ENCODE measurements at regions not wholly inside any gene's neighbourhood (a gene's known extent, or its start where the extent isn't known, plus 50 kb on each side); places are given as distances from the start of the nearest gene placed in this dataset.

DNA sequence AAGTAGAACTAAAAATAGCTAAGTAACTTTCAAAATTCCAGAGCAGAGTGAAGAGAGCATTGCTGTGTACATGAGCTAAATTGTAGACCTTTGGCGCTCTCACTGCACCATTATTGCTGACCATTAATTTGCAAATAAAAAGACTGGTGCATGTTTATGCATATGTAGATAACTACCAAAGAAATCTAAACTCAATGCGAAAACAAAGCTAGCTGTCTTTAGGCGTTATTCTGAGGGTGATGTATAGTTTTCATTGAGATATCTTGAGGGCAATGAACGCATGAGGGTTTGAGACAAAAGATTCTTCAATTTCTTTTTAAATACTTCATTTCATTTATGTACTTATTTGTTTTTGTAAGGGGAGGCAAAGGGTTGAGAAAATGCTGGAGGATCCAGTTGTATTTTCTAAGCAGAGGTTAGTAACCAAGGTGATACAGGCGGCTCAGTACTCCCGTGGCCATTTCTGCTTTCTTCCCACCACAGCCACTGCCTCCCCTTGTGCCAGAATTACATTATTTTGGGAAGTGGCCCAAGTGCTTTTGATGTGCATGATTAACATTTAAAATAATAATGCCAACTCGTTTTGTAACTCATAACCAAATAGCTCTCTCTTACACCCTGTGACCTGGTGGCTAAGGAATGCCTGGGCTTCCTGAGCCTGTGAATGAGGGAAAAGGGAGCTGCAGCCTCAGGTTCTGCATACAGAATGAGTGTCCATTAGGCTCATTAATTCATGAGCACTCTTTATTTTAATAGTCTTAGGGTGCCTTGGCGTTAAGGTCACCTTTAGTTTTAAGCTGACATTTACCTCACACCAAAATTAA, 797.8 kb upstream of the GYPC start:
- TF ChIP-seq, protein P1, sequence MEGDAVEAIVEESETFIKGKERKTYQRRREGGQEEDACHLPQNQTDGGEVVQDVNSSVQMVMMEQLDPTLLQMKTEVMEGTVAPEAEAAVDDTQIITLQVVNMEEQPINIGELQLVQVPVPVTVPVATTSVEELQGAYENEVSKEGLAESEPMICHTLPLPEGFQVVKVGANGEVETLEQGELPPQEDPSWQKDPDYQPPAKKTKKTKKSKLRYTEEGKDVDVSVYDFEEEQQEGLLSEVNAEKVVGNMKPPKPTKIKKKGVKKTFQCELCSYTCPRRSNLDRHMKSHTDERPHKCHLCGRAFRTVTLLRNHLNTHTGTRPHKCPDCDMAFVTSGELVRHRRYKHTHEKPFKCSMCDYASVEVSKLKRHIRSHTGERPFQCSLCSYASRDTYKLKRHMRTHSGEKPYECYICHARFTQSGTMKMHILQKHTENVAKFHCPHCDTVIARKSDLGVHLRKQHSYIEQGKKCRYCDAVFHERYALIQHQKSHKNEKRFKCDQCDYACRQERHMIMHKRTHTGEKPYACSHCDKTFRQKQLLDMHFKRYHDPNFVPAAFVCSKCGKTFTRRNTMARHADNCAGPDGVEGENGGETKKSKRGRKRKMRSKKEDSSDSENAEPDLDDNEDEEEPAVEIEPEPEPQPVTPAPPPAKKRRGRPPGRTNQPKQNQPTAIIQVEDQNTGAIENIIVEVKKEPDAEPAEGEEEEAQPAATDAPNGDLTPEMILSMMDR (IDR thresholded peaks at IDR 0.05): no peak
- TF ChIP-seq POLR2AphosphoS5 (IDR thresholded peaks at IDR 0.05) (no peak), POLR2A (IDR thresholded peaks at IDR 0.05) (no peak)
